ENCODE measurements at regions not wholly inside any gene's neighbourhood (a gene's known extent, or its start where the extent isn't known, plus 50 kb on each side); places are given as distances from the start of the nearest gene placed in this dataset.

DNA sequence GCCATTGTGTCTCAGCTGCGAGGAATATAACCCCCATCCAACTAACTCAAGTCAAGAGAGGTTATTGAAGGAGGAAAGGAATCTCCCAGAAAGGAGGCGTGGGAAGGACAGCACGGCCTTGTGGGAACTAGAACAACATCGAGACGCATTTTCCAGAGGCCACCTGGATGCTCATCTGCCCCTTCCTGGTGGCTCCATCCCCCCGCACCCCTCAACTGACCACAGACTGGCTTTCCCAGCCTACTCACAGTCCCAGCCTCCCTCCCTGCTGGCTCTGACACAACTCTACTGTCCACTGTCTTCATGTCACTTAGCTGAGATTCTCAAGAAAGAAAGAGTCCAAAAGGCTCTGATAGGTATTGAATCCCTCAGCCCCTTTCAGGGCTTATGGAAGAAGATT is 66.0 kb upstream of the CLMN start:
- ATAC-seq (no peak), FAIRE-seq (no peak), DNase-seq (ENCODE audit: low read depth, low spot score) (no peak)
- Histone ChIP-seq H3K36me3 (ENCODE audit: control insufficient read depth in 2 of 2, insufficient read depth in 2 of 2, low read length in 1 of 2) (no peaks in the 10 kb centered on the region), H3K79me2 (ENCODE audit: control insufficient read depth, insufficient read depth, low read length) (no peaks in the 10 kb centered on the region), H2AFZ (ENCODE audit: control insufficient read depth, low read depth, low read length) (no peak overlapping the region), H3K4me3 (no peak overlapping the region), H3K4me2 (ENCODE audit: control insufficient read depth, insufficient read depth) (no peak overlapping the region), H4K20me1 (ENCODE audit: control insufficient read depth, insufficient read depth) (no peaks in the 10 kb centered on the region), H3K9ac (ENCODE audit: control insufficient read depth, insufficient read depth, low read length) (no peak overlapping the region), H3K4me1 (ENCODE audit: control insufficient read depth, insufficient read depth, low read length) (no peaks in the 10 kb centered on the region), H3K27me3 (replicated peaks in 1 of 2; ENCODE audit: control insufficient read depth in 2 of 2, insufficient read depth in 2 of 2, low read length in 1 of 2) (no peaks in the 10 kb centered on the region; a peak in 1 of 4 replicates), H3K9me3 (replicated peaks; ENCODE audit: control insufficient read depth, insufficient read depth, low read length) (no peaks in the 10 kb centered on the region), H3K27ac (ENCODE audit: control insufficient read depth, insufficient read depth) (no peak overlapping the region)
- in situ Hi-C loops (cut with MboI), result loop anchor here (25.0 kb wide), 1 partner anchor 698 kb away; no protein-coding TSS in a partner anchor
- no TSS peak for BruUV-seq (replicated peaks)
- 39% methylated on average over 6 of the region's 6 CpGs for WGBS (ENCODE audit: insufficient coverage, insufficient replicate concordance, low lambda C conversion rate, missing lambda C conversion rate)
- RAD21 ChIA-PET (ENCODE audit: unreplicated experiment), result no interaction called here
- POLR2A ChIA-PET, result no interaction called here
- SMC1A ChIA-PET (ENCODE audit: uncharacterized antibody, unreplicated experiment), result interaction anchor here (0.6 to 0.7 kb wide), 2 partner anchors 548 to 1461 kb away, joined by 3 read pairs; no protein-coding TSS in a partner anchor
- CTCF ChIA-PET, result no interaction called here
- intact Hi-C loops (cut with micrococcal nuclease; ENCODE audit: unreplicated experiment), result no loop called here
- TF ChIP-seq EED (IDR thresholded peaks at IDR 0.05; ENCODE audit: low read depth) (no peak), POLR2AphosphoS5 (IDR thresholded peaks at IDR 0.05; ENCODE audit: low read length) (no peak), NFIC (IDR thresholded peaks at IDR 0.05; ENCODE audit: low read depth, low read length) (no peak), HCFC1 (IDR thresholded peaks at IDR 0.05; ENCODE audit: low read length) (no peak), KLF5 (IDR thresholded peaks at IDR 0.05; ENCODE audit: partially characterized antibody) (no peak), SMAD1 (IDR thresholded peaks at IDR 0.05; ENCODE audit: low read depth, partially characterized antibody) (no peak), RBBP5 (conservative IDR thresholded peaks at IDR 0.05) (no peak), ZNF384 (IDR thresholded peaks at IDR 0.05; ENCODE audit: borderline replicate concordance, low read depth, low read length) (no peak), RUNX3 (IDR thresholded peaks at IDR 0.05; ENCODE audit: low read length) (no peak), RELA (IDR thresholded peaks at IDR 0.05; ENCODE audit: borderline replicate concordance, partially characterized antibody) (no peak), ATF7 (IDR thresholded peaks at IDR 0.05; ENCODE audit: low read depth) (no peak)
- TF ChIP-seq, protein P1, sequence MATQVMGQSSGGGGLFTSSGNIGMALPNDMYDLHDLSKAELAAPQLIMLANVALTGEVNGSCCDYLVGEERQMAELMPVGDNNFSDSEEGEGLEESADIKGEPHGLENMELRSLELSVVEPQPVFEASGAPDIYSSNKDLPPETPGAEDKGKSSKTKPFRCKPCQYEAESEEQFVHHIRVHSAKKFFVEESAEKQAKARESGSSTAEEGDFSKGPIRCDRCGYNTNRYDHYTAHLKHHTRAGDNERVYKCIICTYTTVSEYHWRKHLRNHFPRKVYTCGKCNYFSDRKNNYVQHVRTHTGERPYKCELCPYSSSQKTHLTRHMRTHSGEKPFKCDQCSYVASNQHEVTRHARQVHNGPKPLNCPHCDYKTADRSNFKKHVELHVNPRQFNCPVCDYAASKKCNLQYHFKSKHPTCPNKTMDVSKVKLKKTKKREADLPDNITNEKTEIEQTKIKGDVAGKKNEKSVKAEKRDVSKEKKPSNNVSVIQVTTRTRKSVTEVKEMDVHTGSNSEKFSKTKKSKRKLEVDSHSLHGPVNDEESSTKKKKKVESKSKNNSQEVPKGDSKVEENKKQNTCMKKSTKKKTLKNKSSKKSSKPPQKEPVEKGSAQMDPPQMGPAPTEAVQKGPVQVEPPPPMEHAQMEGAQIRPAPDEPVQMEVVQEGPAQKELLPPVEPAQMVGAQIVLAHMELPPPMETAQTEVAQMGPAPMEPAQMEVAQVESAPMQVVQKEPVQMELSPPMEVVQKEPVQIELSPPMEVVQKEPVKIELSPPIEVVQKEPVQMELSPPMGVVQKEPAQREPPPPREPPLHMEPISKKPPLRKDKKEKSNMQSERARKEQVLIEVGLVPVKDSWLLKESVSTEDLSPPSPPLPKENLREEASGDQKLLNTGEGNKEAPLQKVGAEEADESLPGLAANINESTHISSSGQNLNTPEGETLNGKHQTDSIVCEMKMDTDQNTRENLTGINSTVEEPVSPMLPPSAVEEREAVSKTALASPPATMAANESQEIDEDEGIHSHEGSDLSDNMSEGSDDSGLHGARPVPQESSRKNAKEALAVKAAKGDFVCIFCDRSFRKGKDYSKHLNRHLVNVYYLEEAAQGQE (IDR thresholded peaks at IDR 0.05; ENCODE audit: low read depth, low read length), result no peak
- TF ChIP-seq, protein P2, sequence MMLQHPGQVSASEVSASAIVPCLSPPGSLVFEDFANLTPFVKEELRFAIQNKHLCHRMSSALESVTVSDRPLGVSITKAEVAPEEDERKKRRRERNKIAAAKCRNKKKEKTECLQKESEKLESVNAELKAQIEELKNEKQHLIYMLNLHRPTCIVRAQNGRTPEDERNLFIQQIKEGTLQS (IDR thresholded peaks at IDR 0.05; ENCODE audit: borderline replicate concordance, extremely low read depth, low read depth, low read length), result no peak
- TF ChIP-seq, protein P3, sequence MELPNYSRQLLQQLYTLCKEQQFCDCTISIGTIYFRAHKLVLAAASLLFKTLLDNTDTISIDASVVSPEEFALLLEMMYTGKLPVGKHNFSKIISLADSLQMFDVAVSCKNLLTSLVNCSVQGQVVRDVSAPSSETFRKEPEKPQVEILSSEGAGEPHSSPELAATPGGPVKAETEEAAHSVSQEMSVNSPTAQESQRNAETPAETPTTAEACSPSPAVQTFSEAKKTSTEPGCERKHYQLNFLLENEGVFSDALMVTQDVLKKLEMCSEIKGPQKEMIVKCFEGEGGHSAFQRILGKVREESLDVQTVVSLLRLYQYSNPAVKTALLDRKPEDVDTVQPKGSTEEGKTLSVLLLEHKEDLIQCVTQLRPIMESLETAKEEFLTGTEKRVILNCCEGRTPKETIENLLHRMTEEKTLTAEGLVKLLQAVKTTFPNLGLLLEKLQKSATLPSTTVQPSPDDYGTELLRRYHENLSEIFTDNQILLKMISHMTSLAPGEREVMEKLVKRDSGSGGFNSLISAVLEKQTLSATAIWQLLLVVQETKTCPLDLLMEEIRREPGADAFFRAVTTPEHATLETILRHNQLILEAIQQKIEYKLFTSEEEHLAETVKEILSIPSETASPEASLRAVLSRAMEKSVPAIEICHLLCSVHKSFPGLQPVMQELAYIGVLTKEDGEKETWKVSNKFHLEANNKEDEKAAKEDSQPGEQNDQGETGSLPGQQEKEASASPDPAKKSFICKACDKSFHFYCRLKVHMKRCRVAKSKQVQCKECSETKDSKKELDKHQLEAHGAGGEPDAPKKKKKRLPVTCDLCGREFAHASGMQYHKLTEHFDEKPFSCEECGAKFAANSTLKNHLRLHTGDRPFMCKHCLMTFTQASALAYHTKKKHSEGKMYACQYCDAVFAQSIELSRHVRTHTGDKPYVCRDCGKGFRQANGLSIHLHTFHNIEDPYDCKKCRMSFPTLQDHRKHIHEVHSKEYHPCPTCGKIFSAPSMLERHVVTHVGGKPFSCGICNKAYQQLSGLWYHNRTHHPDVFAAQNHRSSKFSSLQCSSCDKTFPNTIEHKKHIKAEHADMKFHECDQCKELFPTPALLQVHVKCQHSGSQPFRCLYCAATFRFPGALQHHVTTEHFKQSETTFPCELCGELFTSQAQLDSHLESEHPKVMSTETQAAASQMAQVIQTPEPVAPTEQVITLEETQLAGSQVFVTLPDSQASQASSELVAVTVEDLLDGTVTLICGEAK (IDR thresholded peaks at IDR 0.05; ENCODE audit: borderline replicate concordance), result no peak
- TF ChIP-seq, protein P4, sequence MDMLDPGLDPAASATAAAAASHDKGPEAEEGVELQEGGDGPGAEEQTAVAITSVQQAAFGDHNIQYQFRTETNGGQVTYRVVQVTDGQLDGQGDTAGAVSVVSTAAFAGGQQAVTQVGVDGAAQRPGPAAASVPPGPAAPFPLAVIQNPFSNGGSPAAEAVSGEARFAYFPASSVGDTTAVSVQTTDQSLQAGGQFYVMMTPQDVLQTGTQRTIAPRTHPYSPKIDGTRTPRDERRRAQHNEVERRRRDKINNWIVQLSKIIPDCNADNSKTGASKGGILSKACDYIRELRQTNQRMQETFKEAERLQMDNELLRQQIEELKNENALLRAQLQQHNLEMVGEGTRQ (IDR thresholded peaks at IDR 0.05; ENCODE audit: borderline replicate concordance, low read depth, low read length), result no peak
- TF ChIP-seq, protein P5, sequence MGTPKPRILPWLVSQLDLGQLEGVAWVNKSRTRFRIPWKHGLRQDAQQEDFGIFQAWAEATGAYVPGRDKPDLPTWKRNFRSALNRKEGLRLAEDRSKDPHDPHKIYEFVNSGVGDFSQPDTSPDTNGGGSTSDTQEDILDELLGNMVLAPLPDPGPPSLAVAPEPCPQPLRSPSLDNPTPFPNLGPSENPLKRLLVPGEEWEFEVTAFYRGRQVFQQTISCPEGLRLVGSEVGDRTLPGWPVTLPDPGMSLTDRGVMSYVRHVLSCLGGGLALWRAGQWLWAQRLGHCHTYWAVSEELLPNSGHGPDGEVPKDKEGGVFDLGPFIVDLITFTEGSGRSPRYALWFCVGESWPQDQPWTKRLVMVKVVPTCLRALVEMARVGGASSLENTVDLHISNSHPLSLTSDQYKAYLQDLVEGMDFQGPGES (IDR thresholded peaks at IDR 0.05), result no peak

Measured in GM12878 (cell line).